Lower leg skin (tissue), 4 donors: ENCODE measurements at regions not wholly inside any gene's neighbourhood (a gene's known extent, or its start where the extent isn't known, plus 50 kb on each side); places are given as distances from the start of the nearest gene placed in this dataset.
"Not testable (repeated sequence)": the region's sequence is repeated elsewhere in the genome, so short reads cannot be mapped to it uniquely, and the experiment has no call there.

Experiments
- DNase-seq, 2 donors: peaks; one replicate each; pipeline ENCODE4 v3.0.0-alpha.2; 2019; ENCODE audit warnings: low spot score in 2 of 2
- H3K4me3 ChIP-seq: fragments of 200-600 bp; sonication (generic); 2 replicates; pipeline ENCODE4 v1.5.1; 2017; ENCODE audit warnings: mild to moderate bottlenecking, low read depth; ENCODE audit not compliant: poor library complexity, severe bottlenecking
- CTCF ChIP-seq, 3 donors: fragments of 450-650 bp; IDR thresholded peaks; one replicate each; pipeline ENCODE4 v1.5.1; 2016; ENCODE audit warnings: antibody characterized with exemption in 3 of 3, mild to moderate bottlenecking in 3 of 3, moderate library complexity in 2 of 3
- POLR2A ChIP-seq, 2 donors: fragments of 450-650 bp; IDR thresholded peaks; one replicate each; pipeline ENCODE4 v1.6.1; 2016 to 2017; ENCODE audit warnings: antibody characterized with exemption in 2 of 2, mild to moderate bottlenecking in 1 of 2, moderate library complexity in 1 of 2
- WGBS, 2 donors: methylation state at CpG; one replicate each; pipeline ENCODE4 v1.1.5; 2018; 5-methylcytosine and 5-hydroxymethylcytosine counted together
- intact Hi-C: fragments of 100-400 bp; cut with DNase I; formaldehyde crosslinking; loops from one replicate; pipeline ENCODE4 v1.15.0; 2023; ENCODE audit warnings: low total_unique reads

- no peak overlapping the region for H3K4me3 ChIP-seq
- intact Hi-C loops: no loop called here
- TF ChIP-seq POLR2A (IDR thresholded peaks at IDR 0.05) (no peak), CTCF (IDR thresholded peaks at IDR 0.05) (no peak)
- 55 to 58% methylated on average over 4 of the region's 4 CpGs for WGBS, 2 donors
- DNase-seq: no peak
Observed at GRCh38 chr1:112144733-112145426, 155.4 kb upstream of the KCND3 start.

GRCh38 chr1:112146201-112146715 is 156.8 kb upstream of the KCND3 start:
- no peak overlapping the region for H3K4me3 ChIP-seq
- intact Hi-C loops: no loop called here

GRCh38 chr1:112160214-112160613 is 170.7 kb upstream of the KCND3 start:
- WGBS, 2 donors: 68 to 71% methylated on average over 14 of the region's 14 CpGs
- H3K4me3 ChIP-seq, DNase-seq, intact Hi-C loops: not testable (repeated sequence)

More at GRCh38 chr1:112146201-112146715, 156.8 kb upstream of the KCND3 start:
- TF ChIP-seq POLR2A (IDR thresholded peaks at IDR 0.05) (no peak), CTCF (IDR thresholded peaks at IDR 0.05) (no peak)
- no peak for DNase-seq

- TF ChIP-seq CTCF (IDR thresholded peaks at IDR 0.05) (no peak), POLR2A (IDR thresholded peaks at IDR 0.05) (no peak)
- no peak for DNase-seq
- intact Hi-C loops: no loop called here
- WGBS, 2 donors: 66 to 74% methylated on average over 3 of the region's 3 CpGs
- H3K4me3 ChIP-seq: no peak overlapping the region
Observed at GRCh38 chr1:112165375-112165774, 175.9 kb upstream of the KCND3 start.

- TF ChIP-seq POLR2A (IDR thresholded peaks at IDR 0.05) (no peak), CTCF (IDR thresholded peaks at IDR 0.05) (no peak)
- H3K4me3 ChIP-seq: no peak overlapping the region
- DNase-seq: no peak
- intact Hi-C loops: no loop called here
Observed at GRCh38 chr1:112169517-112169916, 180.0 kb upstream of the KCND3 start.

- intact Hi-C loops: no loop called here
- no peak overlapping the region for H3K4me3 ChIP-seq
- TF ChIP-seq POLR2A (IDR thresholded peaks at IDR 0.05): no peak
- TF ChIP-seq CTCF (IDR thresholded peaks at IDR 0.05): no peak
- no peak for DNase-seq
- WGBS, 2 donors: 5 to 20% methylated on average over 2 of the region's 2 CpGs
Observed at GRCh38 chr1:112172294-112172882, 182.9 kb upstream of the KCND3 start.
